ENCODE measurements at regions not wholly inside any gene's neighbourhood (a gene's known extent, or its start where the extent isn't known, plus 50 kb on each side); places are given as distances from the start of the nearest gene placed in this dataset.
"Not testable (repeated sequence)": the region's sequence is repeated elsewhere in the genome, so short reads cannot be mapped to it uniquely, and the experiment has no call there.

- TF ChIP-seq CTCF (IDR thresholded peaks at IDR 0.05; ENCODE audit: insufficient read depth, low read length); REST (IDR thresholded peaks at IDR 0.05; ENCODE audit: insufficient replicate concordance, low read depth); POLR2AphosphoS5 (IDR thresholded peaks at IDR 0.05; ENCODE audit: low read depth): not testable (repeated sequence)
Measured at GRCh38 chr15:22256389-22257046, 176.2 kb downstream of the OR4M2 start.
